ENCODE measurements at regions not wholly inside any gene's neighbourhood (a gene's known extent, or its start where the extent isn't known, plus 50 kb on each side); places are given as distances from the start of the nearest gene placed in this dataset.
"Not testable (repeated sequence)": the region's sequence is repeated elsewhere in the genome, so short reads cannot be mapped to it uniquely, and the experiment has no call there.

DNA sequence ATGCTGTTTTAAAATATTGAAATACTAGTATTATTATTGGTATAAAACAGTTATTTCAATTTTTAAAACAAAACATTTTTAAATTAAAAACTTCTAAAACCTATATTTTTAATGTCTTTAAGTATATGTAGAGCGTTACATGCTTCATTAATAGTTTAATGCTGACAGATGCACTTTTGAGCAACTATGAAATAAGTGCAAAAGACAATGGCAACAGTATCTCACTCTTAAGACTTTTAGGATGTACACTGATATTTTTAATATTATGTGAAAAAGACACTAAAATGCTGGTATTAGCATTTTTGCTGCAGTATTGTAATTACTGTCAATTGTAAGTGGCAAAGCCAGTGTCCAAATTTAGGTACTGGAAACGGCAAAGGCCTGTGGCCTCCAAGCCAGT lies 93.2 kb upstream of the NAA35 start:
- TF ChIP-seq, protein P1, sequence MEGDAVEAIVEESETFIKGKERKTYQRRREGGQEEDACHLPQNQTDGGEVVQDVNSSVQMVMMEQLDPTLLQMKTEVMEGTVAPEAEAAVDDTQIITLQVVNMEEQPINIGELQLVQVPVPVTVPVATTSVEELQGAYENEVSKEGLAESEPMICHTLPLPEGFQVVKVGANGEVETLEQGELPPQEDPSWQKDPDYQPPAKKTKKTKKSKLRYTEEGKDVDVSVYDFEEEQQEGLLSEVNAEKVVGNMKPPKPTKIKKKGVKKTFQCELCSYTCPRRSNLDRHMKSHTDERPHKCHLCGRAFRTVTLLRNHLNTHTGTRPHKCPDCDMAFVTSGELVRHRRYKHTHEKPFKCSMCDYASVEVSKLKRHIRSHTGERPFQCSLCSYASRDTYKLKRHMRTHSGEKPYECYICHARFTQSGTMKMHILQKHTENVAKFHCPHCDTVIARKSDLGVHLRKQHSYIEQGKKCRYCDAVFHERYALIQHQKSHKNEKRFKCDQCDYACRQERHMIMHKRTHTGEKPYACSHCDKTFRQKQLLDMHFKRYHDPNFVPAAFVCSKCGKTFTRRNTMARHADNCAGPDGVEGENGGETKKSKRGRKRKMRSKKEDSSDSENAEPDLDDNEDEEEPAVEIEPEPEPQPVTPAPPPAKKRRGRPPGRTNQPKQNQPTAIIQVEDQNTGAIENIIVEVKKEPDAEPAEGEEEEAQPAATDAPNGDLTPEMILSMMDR (IDR thresholded peaks at IDR 0.05): not testable (repeated sequence)
- not testable (repeated sequence) for TF ChIP-seq POLR2A (IDR thresholded peaks at IDR 0.05)

Measured in adrenal gland (tissue), 5 donors.